Caco-2 (cell line): ENCODE measurements at regions not wholly inside any gene's neighbourhood (a gene's known extent, or its start where the extent isn't known, plus 50 kb on each side); places are given as distances from the start of the nearest gene placed in this dataset.

ENCODE experiments used
- BruUV-seq: library from RNA; stranded (reverse); fragments of 400-500 nt; replicated peaks from 2 replicates; lab custom pipeline; 2021; lab: Mats Ljungman, UMichigan
- CTCF ChIA-PET: fragments of 300-600 bp; sonication (Branson Sonifier 250); formaldehyde crosslinking; loops from one replicate; lab custom pipeline; 2022; ENCODE audit warnings: antibody characterized with exemption; lab: Charles Lee
- POLR2A ChIA-PET: fragments of 300-600 bp; sonication (Branson Sonifier 250); formaldehyde crosslinking; loops from one replicate; lab custom pipeline; 2022; ENCODE audit warnings: antibody characterized with exemption; lab: Charles Lee
- DNase-seq, 2 experiments: peaks; one replicate each; pipeline versions ENCODE4 v3.0.0 to v3.0.0-alpha.2; 2020 to 2022
- H3K27me3 ChIP-seq: replicated peaks from 2 replicates; pipeline ENCODE4 v1.6.0; 2011; ENCODE audit warnings: low read length; ENCODE audit not compliant: control insufficient read depth, insufficient read depth
- H3K36me3 ChIP-seq: 2 replicates; pipeline ENCODE4 v1.5.1; 2011; ENCODE audit warnings: low read length; ENCODE audit not compliant: control insufficient read depth, insufficient read depth
- H3K4me1 ChIP-seq: fragments of 250-450 bp; sonication (Bioruptor Pico); 2 replicates; pipeline ENCODE4 v1.5.1; 2020; ENCODE audit warnings: mild to moderate bottlenecking
- H3K4me3 ChIP-seq: 2 replicates; pipeline ENCODE4 v1.5.1; 2011; ENCODE audit warnings: low read depth, mild to moderate bottlenecking, control low read depth, low read length
- H3K9me3 ChIP-seq: fragments of 250-450 bp; sonication (Bioruptor Pico); 2 replicates; pipeline ENCODE4 v1.5.1; 2020; ENCODE audit warnings: mild to moderate bottlenecking, moderate library complexity
- H3K27ac Mint-ChIP-seq: one replicate; pipeline ENCODE4 v1.8.0; 2022; ENCODE audit warnings: mixed read lengths; ENCODE audit not compliant: unreplicated experiment
- H3K27me3 Mint-ChIP-seq: one replicate; pipeline ENCODE4 v1.8.0; 2022; ENCODE audit warnings: mixed read lengths; ENCODE audit not compliant: insufficient read depth, unreplicated experiment
- H3K36me3 Mint-ChIP-seq: one replicate; pipeline ENCODE4 v1.8.0; 2022; ENCODE audit warnings: mild to moderate bottlenecking, mixed read lengths; ENCODE audit not compliant: insufficient read depth, unreplicated experiment
- H3K4me1 Mint-ChIP-seq: one replicate; pipeline ENCODE4 v1.8.0; 2022; ENCODE audit warnings: low read depth, mixed read lengths; ENCODE audit not compliant: unreplicated experiment
- H3K4me3 Mint-ChIP-seq: one replicate; pipeline ENCODE4 v1.8.0; 2022; ENCODE audit warnings: mild to moderate bottlenecking, moderate library complexity, mixed read lengths; ENCODE audit not compliant: unreplicated experiment
- H3K9me3 Mint-ChIP-seq: one replicate; pipeline ENCODE4 v1.8.0; 2022; ENCODE audit warnings: mixed read lengths; ENCODE audit not compliant: unreplicated experiment
- intact Hi-C: fragments of 100-400 bp; cut with micrococcal nuclease; formaldehyde crosslinking; loops from one replicate; pipeline ENCODE4 v1.10.0; 2022; ENCODE audit not compliant: unreplicated experiment
- TF ChIP-seq, protein P1 (sequence below), 2 experiments: fragments of 200-600 bp in 1 of 2; IDR thresholded peaks; 1 replicate in 1 of 2; 2 replicates in 1 of 2; pipeline versions ENCODE4 v1.5.1 to v1.8.0; 2011 to 2022; ENCODE audit warnings: antibody characterized with exemption in 1 of 2, control low read depth in 1 of 2, inconsistent platforms in 1 of 2, low read depth in 1 of 2, low read length in 1 of 2, mild to moderate bottlenecking in 1 of 2, moderate library complexity in 1 of 2; ENCODE audit not compliant: insufficient read depth in 1 of 2, severe bottlenecking in 1 of 2, unreplicated experiment in 1 of 2

DNA sequence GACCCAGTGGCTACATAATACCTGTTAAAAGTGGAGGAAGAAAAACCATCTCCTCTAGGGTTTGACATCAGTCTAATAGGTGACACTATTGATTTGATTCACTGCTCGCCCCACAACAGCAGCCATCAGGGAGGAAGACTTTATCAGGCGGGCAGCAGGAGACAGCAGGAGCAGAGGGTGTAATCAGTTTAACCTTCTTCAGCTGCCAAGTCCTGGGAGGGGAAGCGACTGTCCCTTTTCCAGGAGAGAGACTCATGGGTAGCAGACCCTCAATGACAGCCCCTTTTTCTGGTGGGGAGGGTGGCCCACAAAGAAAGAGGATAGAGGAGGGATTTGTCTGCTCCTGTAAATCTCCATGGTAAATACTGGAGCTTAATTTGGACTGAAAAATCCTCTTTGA is 291.8 kb downstream of the HAPSTR1 start:
- CTCF ChIA-PET: interaction anchor here (0.5 to 0.7 kb wide), 2 partner anchors 9 to 1354 kb away, joined by 3 read pairs; no protein-coding TSS in a partner anchor
- TF ChIP-seq, protein P1, sequence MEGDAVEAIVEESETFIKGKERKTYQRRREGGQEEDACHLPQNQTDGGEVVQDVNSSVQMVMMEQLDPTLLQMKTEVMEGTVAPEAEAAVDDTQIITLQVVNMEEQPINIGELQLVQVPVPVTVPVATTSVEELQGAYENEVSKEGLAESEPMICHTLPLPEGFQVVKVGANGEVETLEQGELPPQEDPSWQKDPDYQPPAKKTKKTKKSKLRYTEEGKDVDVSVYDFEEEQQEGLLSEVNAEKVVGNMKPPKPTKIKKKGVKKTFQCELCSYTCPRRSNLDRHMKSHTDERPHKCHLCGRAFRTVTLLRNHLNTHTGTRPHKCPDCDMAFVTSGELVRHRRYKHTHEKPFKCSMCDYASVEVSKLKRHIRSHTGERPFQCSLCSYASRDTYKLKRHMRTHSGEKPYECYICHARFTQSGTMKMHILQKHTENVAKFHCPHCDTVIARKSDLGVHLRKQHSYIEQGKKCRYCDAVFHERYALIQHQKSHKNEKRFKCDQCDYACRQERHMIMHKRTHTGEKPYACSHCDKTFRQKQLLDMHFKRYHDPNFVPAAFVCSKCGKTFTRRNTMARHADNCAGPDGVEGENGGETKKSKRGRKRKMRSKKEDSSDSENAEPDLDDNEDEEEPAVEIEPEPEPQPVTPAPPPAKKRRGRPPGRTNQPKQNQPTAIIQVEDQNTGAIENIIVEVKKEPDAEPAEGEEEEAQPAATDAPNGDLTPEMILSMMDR (IDR thresholded peaks at IDR 0.05; ENCODE audit: insufficient read depth in 1 of 2, low read depth in 1 of 2, low read length in 1 of 2, severe bottlenecking in 1 of 2, unreplicated experiment in 1 of 2): no peak
- H3K9me3 ChIP-seq: no peaks in the 10 kb centered on the region
- POLR2A ChIA-PET: no interaction called here
- no peak for DNase-seq
- no peak overlapping the region for H3K4me3 ChIP-seq
- Mint-ChIP-seq H3K27ac (no peak overlapping the region), H3K9me3 (peaks cover 29% of the 10 kb centered on the region), H3K27me3 (peaks cover 9% of the 10 kb centered on the region), H3K4me1 (no peaks in the 10 kb centered on the region), H3K36me3 (no peaks in the 10 kb centered on the region), H3K4me3 (no peak overlapping the region)
- no peaks in the 10 kb centered on the region for H3K36me3 ChIP-seq
- no TSS peak for BruUV-seq
- no peaks in the 10 kb centered on the region for H3K27me3 ChIP-seq
- intact Hi-C loops: no loop called here
- H3K4me1 ChIP-seq: no peaks in the 10 kb centered on the region

- Mint-ChIP-seq H3K4me1 (no peaks in the 10 kb centered on the region), H3K36me3 (no peaks in the 10 kb centered on the region), H3K9me3 (peaks cover 38% of the 10 kb centered on the region), H3K27me3 (peaks cover 9% of the 10 kb centered on the region), H3K4me3 (no peak overlapping the region), H3K27ac (no peak overlapping the region)
- intact Hi-C loops: no loop called here
- Histone ChIP-seq H3K4me1 (no peaks in the 10 kb centered on the region), H3K36me3 (no peaks in the 10 kb centered on the region), H3K4me3 (no peak overlapping the region), H3K27me3 (no peaks in the 10 kb centered on the region), H3K9me3 (no peaks in the 10 kb centered on the region)
- CTCF ChIA-PET: no interaction called here
- POLR2A ChIA-PET: no interaction called here
- TF ChIP-seq, protein P1 (IDR thresholded peaks at IDR 0.05; ENCODE audit: insufficient read depth in 1 of 2, low read depth in 1 of 2, low read length in 1 of 2, severe bottlenecking in 1 of 2, unreplicated experiment in 1 of 2): no peak
- no TSS peak for BruUV-seq
- DNase-seq: no peak
Measured at GRCh38 chr16:9384141-9384540, 292.7 kb downstream of the HAPSTR1 start.

GRCh38 chr16:9389543-9390207 is 298.2 kb downstream of the HAPSTR1 start:
- H3K9me3 ChIP-seq: no peaks in the 10 kb centered on the region
- TF ChIP-seq, protein P1 (IDR thresholded peaks at IDR 0.05; ENCODE audit: insufficient read depth in 1 of 2, low read depth in 1 of 2, low read length in 1 of 2, severe bottlenecking in 1 of 2, unreplicated experiment in 1 of 2): no peak
- Mint-ChIP-seq H3K27ac (no peak overlapping the region), H3K4me3 (no peak overlapping the region), H3K27me3 (peaks cover 11% of the 10 kb centered on the region), H3K4me1 (no peaks in the 10 kb centered on the region), H3K9me3 (peaks cover 34% of the 10 kb centered on the region), H3K36me3 (no peaks in the 10 kb centered on the region)
- no peak for DNase-seq
- ChIA-PET POLR2A (no interaction called here), CTCF (no interaction called here)
- intact Hi-C loops: no loop called here
- no peaks in the 10 kb centered on the region for H3K4me1 ChIP-seq
- no peaks in the 10 kb centered on the region for H3K27me3 ChIP-seq
- no peak overlapping the region for H3K4me3 ChIP-seq
- no TSS peak for BruUV-seq
- H3K36me3 ChIP-seq: no peaks in the 10 kb centered on the region
